ENCODE measurements at regions not wholly inside any gene's neighbourhood (a gene's known extent, or its start where the extent isn't known, plus 50 kb on each side); places are given as distances from the start of the nearest gene placed in this dataset.

GRCh38 chr3:181369637-181370036 is 342.1 kb upstream of the SOX2 start:
- H3K36me3 Mint-ChIP-seq (ENCODE audit: insufficient read depth, unreplicated experiment): no peaks in the 10 kb centered on the region
- ChIA-PET POLR2A (no interaction called here), CTCF (no interaction called here)
- H3K4me1 Mint-ChIP-seq (ENCODE audit: low read depth, unreplicated experiment): no peaks in the 10 kb centered on the region
- Histone ChIP-seq H3K4me1 (no peaks in the 10 kb centered on the region), H3K9me3 (no peaks in the 10 kb centered on the region), H3K27me3 (replicated peaks; ENCODE audit: control insufficient read depth, insufficient read depth, low read length) (no peaks in the 10 kb centered on the region), H3K4me3 (ENCODE audit: low read depth, low read length) (no peak overlapping the region), H3K36me3 (ENCODE audit: control insufficient read depth, insufficient read depth, low read length) (no peaks in the 10 kb centered on the region)
- BruUV-seq (replicated peaks): no TSS peak
- H3K27ac Mint-ChIP-seq (ENCODE audit: unreplicated experiment): no peak overlapping the region
- no peaks in the 10 kb centered on the region for H3K27me3 Mint-ChIP-seq (ENCODE audit: insufficient read depth, unreplicated experiment)
- DNase-seq: no peak
- H3K4me3 Mint-ChIP-seq (ENCODE audit: unreplicated experiment): no peak overlapping the region
- intact Hi-C loops (cut with micrococcal nuclease; ENCODE audit: unreplicated experiment): no loop called here
- TF ChIP-seq CTCF (IDR thresholded peaks at IDR 0.05; ENCODE audit: insufficient read depth in 1 of 2, low read depth in 1 of 2, low read length in 1 of 2, severe bottlenecking in 1 of 2, unreplicated experiment in 1 of 2): no peak
- no peaks in the 10 kb centered on the region for H3K9me3 Mint-ChIP-seq (ENCODE audit: unreplicated experiment)

- Mint-ChIP-seq H3K27me3 (ENCODE audit: insufficient read depth, unreplicated experiment) (no peaks in the 10 kb centered on the region), H3K36me3 (ENCODE audit: insufficient read depth, unreplicated experiment) (no peaks in the 10 kb centered on the region), H3K27ac (ENCODE audit: unreplicated experiment) (no peak overlapping the region), H3K9me3 (ENCODE audit: unreplicated experiment) (no peaks in the 10 kb centered on the region), H3K4me1 (ENCODE audit: low read depth, unreplicated experiment) (no peaks in the 10 kb centered on the region), H3K4me3 (ENCODE audit: unreplicated experiment) (no peak overlapping the region)
- intact Hi-C loops (cut with micrococcal nuclease; ENCODE audit: unreplicated experiment): no loop called here
- Histone ChIP-seq H3K9me3 (no peaks in the 10 kb centered on the region), H3K4me3 (ENCODE audit: low read depth, low read length) (no peak overlapping the region), H3K27me3 (replicated peaks; ENCODE audit: control insufficient read depth, insufficient read depth, low read length) (no peaks in the 10 kb centered on the region), H3K36me3 (ENCODE audit: control insufficient read depth, insufficient read depth, low read length) (no peaks in the 10 kb centered on the region), H3K4me1 (no peaks in the 10 kb centered on the region)
- BruUV-seq (replicated peaks): no TSS peak
- no peak for DNase-seq
- no peak for TF ChIP-seq CTCF (IDR thresholded peaks at IDR 0.05; ENCODE audit: insufficient read depth in 1 of 2, low read depth in 1 of 2, low read length in 1 of 2, severe bottlenecking in 1 of 2, unreplicated experiment in 1 of 2)
- POLR2A ChIA-PET: no interaction called here
- CTCF ChIA-PET: no interaction called here
These were observed 348.5 kb upstream of the SOX2 start for GRCh38 chr3:181363231-181363630.

GRCh38 chr3:181362378-181362777 is 349.3 kb upstream of the SOX2 start:
- no peaks in the 10 kb centered on the region for H3K27me3 Mint-ChIP-seq (ENCODE audit: insufficient read depth, unreplicated experiment)
- CTCF ChIA-PET: no interaction called here
- Histone ChIP-seq H3K27me3 (replicated peaks; ENCODE audit: control insufficient read depth, insufficient read depth, low read length) (no peaks in the 10 kb centered on the region), H3K4me3 (ENCODE audit: low read depth, low read length) (no peak overlapping the region), H3K36me3 (ENCODE audit: control insufficient read depth, insufficient read depth, low read length) (no peaks in the 10 kb centered on the region), H3K4me1 (no peaks in the 10 kb centered on the region), H3K9me3 (no peaks in the 10 kb centered on the region)
- intact Hi-C loops (cut with micrococcal nuclease; ENCODE audit: unreplicated experiment): no loop called here
- H3K27ac Mint-ChIP-seq (ENCODE audit: unreplicated experiment): no peak overlapping the region
- H3K4me1 Mint-ChIP-seq (ENCODE audit: low read depth, unreplicated experiment): no peaks in the 10 kb centered on the region
- TF ChIP-seq CTCF (IDR thresholded peaks at IDR 0.05; ENCODE audit: insufficient read depth in 1 of 2, low read depth in 1 of 2, low read length in 1 of 2, severe bottlenecking in 1 of 2, unreplicated experiment in 1 of 2): no peak
- H3K9me3 Mint-ChIP-seq (ENCODE audit: unreplicated experiment): no peaks in the 10 kb centered on the region
- DNase-seq: no peak
- no TSS peak for BruUV-seq (replicated peaks)
- H3K4me3 Mint-ChIP-seq (ENCODE audit: unreplicated experiment): no peak overlapping the region
- no peaks in the 10 kb centered on the region for H3K36me3 Mint-ChIP-seq (ENCODE audit: insufficient read depth, unreplicated experiment)
- POLR2A ChIA-PET: no interaction called here

Data from Caco-2 (cell line).